ENCODE measurements at regions not wholly inside any gene's neighbourhood (a gene's known extent, or its start where the extent isn't known, plus 50 kb on each side); places are given as distances from the start of the nearest gene placed in this dataset.

- WGBS = 55% methylated on average over 8 of the region's 8 CpGs
- no peaks in the 10 kb centered on the region for H3K27me3 ChIP-seq
Observed at GRCh38 chr5:163094492-163095180, 342.8 kb upstream of the CCNG1 start.

GRCh38 chr5:163104464-163104863, 332.9 kb upstream of the CCNG1 start:
- no peaks in the 10 kb centered on the region for H3K27me3 ChIP-seq
- 37% methylated on average over 5 of the region's 5 CpGs for WGBS
- H3K36me3 ChIP-seq = no peaks in the 10 kb centered on the region
- no peak overlapping the region for H3K27ac ChIP-seq
- no peaks in the 10 kb centered on the region for H3K4me1 ChIP-seq
- H3K4me3 ChIP-seq = no peak overlapping the region
- TF ChIP-seq POLR2AphosphoS5 (IDR thresholded peaks at IDR 0.05) (no peak), EP300 (IDR thresholded peaks at IDR 0.05) (no peak), CTCF (IDR thresholded peaks at IDR 0.05) (no peak), POLR2A (IDR thresholded peaks at IDR 0.05) (no peak)
- H3K9me3 ChIP-seq = no peaks in the 10 kb centered on the region
- no peak for DNase-seq (ENCODE audit: low spot score in 2 of 2)

More at GRCh38 chr5:163094492-163095180, 342.8 kb upstream of the CCNG1 start:
- no peak for DNase-seq (ENCODE audit: low spot score in 2 of 2)
- TF ChIP-seq EP300 (IDR thresholded peaks at IDR 0.05) (no peak), CTCF (IDR thresholded peaks at IDR 0.05) (no peak), POLR2AphosphoS5 (IDR thresholded peaks at IDR 0.05) (no peak), POLR2A (IDR thresholded peaks at IDR 0.05) (no peak)
- H3K4me1 ChIP-seq = no peaks in the 10 kb centered on the region
- no peaks in the 10 kb centered on the region for H3K9me3 ChIP-seq
- no peak overlapping the region for H3K27ac ChIP-seq
- no peak overlapping the region for H3K4me3 ChIP-seq
- H3K36me3 ChIP-seq = no peaks in the 10 kb centered on the region

- no peaks in the 10 kb centered on the region for H3K4me1 ChIP-seq
- WGBS = 73% methylated on average over 2 of the region's 2 CpGs
- H3K9me3 ChIP-seq = no peaks in the 10 kb centered on the region
- TF ChIP-seq POLR2A (IDR thresholded peaks at IDR 0.05) (no peak), CTCF (IDR thresholded peaks at IDR 0.05) (no peak)
- no peaks in the 10 kb centered on the region for H3K27me3 ChIP-seq
- no peak overlapping the region for H3K27ac ChIP-seq
- H3K36me3 ChIP-seq = no peaks in the 10 kb centered on the region
- no peak overlapping the region for H3K4me3 ChIP-seq
- no peak for DNase-seq (ENCODE audit: low spot score in 2 of 2)
Observed at GRCh38 chr5:163105456-163105855, 331.9 kb upstream of the CCNG1 start.

- DNase-seq (ENCODE audit: low spot score in 2 of 2) = no peak
- WGBS = 47% methylated on average over 1 of the region's 1 CpG
Observed at GRCh38 chr5:163106098-163106497, 331.3 kb upstream of the CCNG1 start.

GRCh38 chr5:163108351-163108750, 329.0 kb upstream of the CCNG1 start:
- whole genome bisulfite sequencing = 90% methylated on average over 1 of the region's 1 CpG
- H3K9me3 ChIP-seq = no peaks in the 10 kb centered on the region
- no peak for TF ChIP-seq POLR2AphosphoS5 (IDR thresholded peaks at IDR 0.05)
- TF ChIP-seq POLR2A (IDR thresholded peaks at IDR 0.05) = no peak
- TF ChIP-seq CTCF (IDR thresholded peaks at IDR 0.05) = no peak
- TF ChIP-seq EP300 (IDR thresholded peaks at IDR 0.05) = no peak
- H3K4me1 ChIP-seq = no peaks in the 10 kb centered on the region
- no peaks in the 10 kb centered on the region for H3K27me3 ChIP-seq
- H3K4me3 ChIP-seq = no peak overlapping the region
- no peaks in the 10 kb centered on the region for H3K36me3 ChIP-seq
- H3K27ac ChIP-seq = no peak overlapping the region
- no peak for DNase-seq (ENCODE audit: low spot score in 2 of 2)

More at GRCh38 chr5:163106098-163106497, 331.3 kb upstream of the CCNG1 start:
- no peaks in the 10 kb centered on the region for H3K36me3 ChIP-seq
- H3K4me1 ChIP-seq = no peaks in the 10 kb centered on the region
- TF ChIP-seq POLR2AphosphoS5 (IDR thresholded peaks at IDR 0.05) (no peak), CTCF (IDR thresholded peaks at IDR 0.05) (no peak), EP300 (IDR thresholded peaks at IDR 0.05) (no peak), POLR2A (IDR thresholded peaks at IDR 0.05) (no peak)
- H3K9me3 ChIP-seq = no peaks in the 10 kb centered on the region
- no peaks in the 10 kb centered on the region for H3K27me3 ChIP-seq
- no peak overlapping the region for H3K27ac ChIP-seq
- H3K4me3 ChIP-seq = no peak overlapping the region
